PC-3 (cell line): ENCODE measurements at regions not wholly inside any gene's neighbourhood (a gene's known extent, or its start where the extent isn't known, plus 50 kb on each side); places are given as distances from the start of the nearest gene placed in this dataset.

ENCODE experiments used
- ATAC-seq: fragments of 200-7000 bp; cut with Tn5 transposase; 2 replicates; pipeline ENCODE4 v1.9.1; 2020; ENCODE audit warnings: mild to moderate bottlenecking, moderate library complexity
- BruUV-seq: library from RNA; stranded (reverse); fragments of 400-500 nt; replicated peaks from 2 replicates; lab custom pipeline; 2021; lab: Mats Ljungman, UMichigan
- CTCF ChIA-PET: fragments of 300-600 bp; sonication (Branson Sonifier 250); formaldehyde crosslinking; loops from one replicate; lab custom pipeline; 2022; ENCODE audit warnings: antibody characterized with exemption; lab: Charles Lee
- POLR2A ChIA-PET: fragments of 300-600 bp; sonication (Branson Sonifier 250); formaldehyde crosslinking; loops from one replicate; lab custom pipeline; 2022; ENCODE audit warnings: antibody characterized with exemption; ENCODE audit not compliant: unreplicated experiment; lab: Charles Lee
- DNase-seq: peaks from one replicate; pipeline ENCODE4 v3.0.0-alpha.2; 2015
- H2AFZ ChIP-seq: fragments of 300-600 bp; sonication (generic); 2 replicates; pipeline ENCODE4 v1.6.0; 2016; ENCODE audit warnings: antibody characterized with exemption, low read length
- H3F3A ChIP-seq: fragments of 300-600 bp; sonication (generic); one replicate; pipeline ENCODE4 v1.6.0; 2017; ENCODE audit warnings: antibody characterized with exemption, low read length, control low read depth, mild to moderate bottlenecking; ENCODE audit not compliant: unreplicated experiment
- H3K27ac ChIP-seq: fragments of 300-600 bp; sonication (generic); 2 replicates; pipeline ENCODE4 v1.5.1; 2016; ENCODE audit warnings: mild to moderate bottlenecking, low read length
- H3K27me3 ChIP-seq: fragments of 300-600 bp; sonication (generic); 2 replicates; pipeline ENCODE4 v1.6.1; 2016; ENCODE audit warnings: low read length, mixed read lengths
- H3K36me3 ChIP-seq: fragments of 300-600 bp; sonication (generic); 2 replicates; pipeline ENCODE4 v1.6.1; 2016; ENCODE audit warnings: low read depth, mixed run types, low read length, mixed read lengths
- H3K4me1 ChIP-seq: fragments of 300-600 bp; sonication (generic); 2 replicates; pipeline ENCODE4 v1.5.1; 2016; ENCODE audit warnings: low read length; ENCODE audit not compliant: insufficient read depth
- H3K4me2 ChIP-seq: fragments of 300-600 bp; sonication (generic); 2 replicates; pipeline ENCODE4 v1.6.0; 2016; ENCODE audit warnings: low read length
- H3K4me3 ChIP-seq: fragments of 300-600 bp; sonication (generic); 2 replicates; pipeline ENCODE4 v1.5.1; 2016; ENCODE audit warnings: mild to moderate bottlenecking, low read length, mixed read lengths
- H3K79me2 ChIP-seq: fragments of 300-600 bp; sonication (generic); 2 replicates; pipeline ENCODE4 v1.6.1; 2017; ENCODE audit warnings: low read length, mixed read lengths
- H3K9ac ChIP-seq: fragments of 300-600 bp; sonication (generic); 2 replicates; pipeline ENCODE4 v1.6.0; 2016; ENCODE audit warnings: mild to moderate bottlenecking, low read length
- H3K9me2 ChIP-seq: fragments of 300-600 bp; sonication (generic); replicated peaks from 2 replicates; pipeline ENCODE4 v1.6.1; 2016; ENCODE audit warnings: mixed run types, low read length, mixed read lengths
- H3K9me3 ChIP-seq: fragments of 300-600 bp; sonication (generic); 2 replicates; pipeline ENCODE4 v1.6.1; 2016; ENCODE audit warnings: low read length, mixed read lengths
- H4K20me1 ChIP-seq: fragments of 300-600 bp; sonication (generic); 2 replicates; pipeline ENCODE4 v1.6.1; 2016; ENCODE audit warnings: low read length, mixed read lengths
- EZH2 ChIP-seq: fragments of 300-600 bp; sonication (generic); IDR thresholded peaks from one replicate; pipeline ENCODE4 v1.6.1; 2017; ENCODE audit warnings: antibody characterized with exemption, mild to moderate bottlenecking, low read length; ENCODE audit not compliant: unreplicated experiment
- EZH2phosphoT487 ChIP-seq: fragments of 300-600 bp; sonication (generic); IDR thresholded peaks from 2 replicates; pipeline ENCODE4 v1.6.1; 2018; ENCODE audit warnings: mild to moderate bottlenecking, antibody characterized with exemption, low read length, borderline replicate concordance
- intact Hi-C: fragments of 100-400 bp; cut with micrococcal nuclease; formaldehyde crosslinking; loops from 2 replicates; pipeline ENCODE4 v1.9.0; 2023
- TF ChIP-seq, protein P1 (sequence below): fragments of 300-600 bp; sonication (generic); conservative IDR thresholded peaks from 2 replicates; pipeline ENCODE4 v1.5.1; 2017; ENCODE audit warnings: antibody characterized with exemption, low read depth, mild to moderate bottlenecking, low read length

DNA sequence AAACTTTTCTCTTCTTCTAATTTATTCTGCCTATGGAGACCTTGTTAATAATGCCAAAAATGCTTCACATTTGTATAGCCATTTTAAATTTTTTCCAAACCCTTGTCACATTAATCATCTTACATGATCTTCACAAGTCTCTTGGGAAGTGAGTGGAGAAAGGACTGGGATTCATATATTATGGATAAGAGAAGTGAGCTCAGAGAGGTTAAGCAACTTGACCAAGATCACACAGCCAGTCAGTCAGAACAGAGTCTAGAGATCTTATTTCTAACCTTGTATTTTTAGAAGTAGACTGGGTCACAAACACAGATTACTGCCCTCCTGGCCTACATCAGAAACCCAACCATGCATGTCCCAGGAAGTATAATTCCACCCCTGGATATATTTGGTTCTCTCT lies 218.0 kb upstream of the ADRA1B start:
- no peak overlapping the region for H3K4me2 ChIP-seq
- H3K79me2 ChIP-seq: no peaks in the 10 kb centered on the region
- no peak overlapping the region for H3K4me3 ChIP-seq
- ATAC-seq (no peak), DNase-seq (no peak)
- CTCF ChIA-PET: no interaction called here
- H3K9me2 ChIP-seq: no peaks in the 10 kb centered on the region
- no peaks in the 10 kb centered on the region for H3K36me3 ChIP-seq
- intact Hi-C loops: no loop called here
- no peaks in the 10 kb centered on the region for H3F3A ChIP-seq
- BruUV-seq: no TSS peak
- H3K9me3 ChIP-seq: no peaks in the 10 kb centered on the region
- no peak overlapping the region for H2AFZ ChIP-seq
- no peaks in the 10 kb centered on the region for H3K4me1 ChIP-seq
- TF ChIP-seq EZH2 (no peak), EZH2phosphoT487 (no peak)
- TF ChIP-seq, protein P1, sequence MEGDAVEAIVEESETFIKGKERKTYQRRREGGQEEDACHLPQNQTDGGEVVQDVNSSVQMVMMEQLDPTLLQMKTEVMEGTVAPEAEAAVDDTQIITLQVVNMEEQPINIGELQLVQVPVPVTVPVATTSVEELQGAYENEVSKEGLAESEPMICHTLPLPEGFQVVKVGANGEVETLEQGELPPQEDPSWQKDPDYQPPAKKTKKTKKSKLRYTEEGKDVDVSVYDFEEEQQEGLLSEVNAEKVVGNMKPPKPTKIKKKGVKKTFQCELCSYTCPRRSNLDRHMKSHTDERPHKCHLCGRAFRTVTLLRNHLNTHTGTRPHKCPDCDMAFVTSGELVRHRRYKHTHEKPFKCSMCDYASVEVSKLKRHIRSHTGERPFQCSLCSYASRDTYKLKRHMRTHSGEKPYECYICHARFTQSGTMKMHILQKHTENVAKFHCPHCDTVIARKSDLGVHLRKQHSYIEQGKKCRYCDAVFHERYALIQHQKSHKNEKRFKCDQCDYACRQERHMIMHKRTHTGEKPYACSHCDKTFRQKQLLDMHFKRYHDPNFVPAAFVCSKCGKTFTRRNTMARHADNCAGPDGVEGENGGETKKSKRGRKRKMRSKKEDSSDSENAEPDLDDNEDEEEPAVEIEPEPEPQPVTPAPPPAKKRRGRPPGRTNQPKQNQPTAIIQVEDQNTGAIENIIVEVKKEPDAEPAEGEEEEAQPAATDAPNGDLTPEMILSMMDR: no peak
- H3K9ac ChIP-seq: no peak overlapping the region
- no peak overlapping the region for H3K27ac ChIP-seq
- no peaks in the 10 kb centered on the region for H3K27me3 ChIP-seq
- POLR2A ChIA-PET: no interaction called here
- no peaks in the 10 kb centered on the region for H4K20me1 ChIP-seq

DNA sequence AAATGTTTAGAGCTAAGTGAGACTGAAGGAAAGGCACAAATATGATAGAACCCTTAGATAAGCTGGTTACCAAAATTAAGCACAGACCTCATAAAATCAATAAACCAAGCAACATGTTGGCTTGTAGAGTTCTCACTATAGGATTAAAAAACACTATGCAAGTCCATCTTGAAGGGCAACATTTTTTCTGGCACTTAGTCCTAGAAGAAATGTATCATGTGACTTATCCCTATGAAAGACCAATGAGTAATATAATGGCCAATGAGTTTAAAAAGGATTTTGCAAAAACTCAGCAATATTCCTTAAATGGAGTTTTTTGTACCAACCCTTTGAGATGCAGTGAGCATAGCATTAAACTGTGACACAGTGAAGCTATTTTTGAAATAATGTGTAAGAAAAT lies 216.3 kb upstream of the ADRA1B start:
- no peaks in the 10 kb centered on the region for H3K36me3 ChIP-seq
- intact Hi-C loops: no loop called here
- H2AFZ ChIP-seq: no peak overlapping the region
- no peak for ATAC-seq
- BruUV-seq: no TSS peak
- H3K4me3 ChIP-seq: no peak overlapping the region
- H3K27ac ChIP-seq: no peak overlapping the region
- ChIA-PET POLR2A (no interaction called here), CTCF (no interaction called here)
- no peaks in the 10 kb centered on the region for H3F3A ChIP-seq
- H3K79me2 ChIP-seq: no peaks in the 10 kb centered on the region
- no peaks in the 10 kb centered on the region for H4K20me1 ChIP-seq
- no peaks in the 10 kb centered on the region for H3K4me1 ChIP-seq
- no peaks in the 10 kb centered on the region for H3K9me2 ChIP-seq
- no peaks in the 10 kb centered on the region for H3K27me3 ChIP-seq
- no peak for DNase-seq
- H3K9ac ChIP-seq: no peak overlapping the region
- TF ChIP-seq EZH2: no peak
- TF ChIP-seq, protein P1: no peak
- no peaks in the 10 kb centered on the region for H3K9me3 ChIP-seq
- no peak overlapping the region for H3K4me2 ChIP-seq

GRCh38 chr5:159702301-159702700 lies 214.0 kb upstream of the ADRA1B start:
- Histone ChIP-seq H3K27ac (no peak overlapping the region), H3K4me1 (no peaks in the 10 kb centered on the region), H3K9me2 (no peaks in the 10 kb centered on the region), H3K9me3 (no peaks in the 10 kb centered on the region), H4K20me1 (no peaks in the 10 kb centered on the region), H3K79me2 (no peaks in the 10 kb centered on the region), H3F3A (no peaks in the 10 kb centered on the region), H3K36me3 (no peaks in the 10 kb centered on the region), H3K9ac (no peak overlapping the region), H2AFZ (no peak overlapping the region), H3K27me3 (no peaks in the 10 kb centered on the region), H3K4me2 (no peak overlapping the region), H3K4me3 (no peak overlapping the region)
- DNase-seq (no peak), ATAC-seq (no peak)
- ChIA-PET POLR2A (no interaction called here), CTCF (no interaction called here)
- no TSS peak for BruUV-seq
- TF ChIP-seq EZH2phosphoT487 (no peak), EZH2 (no peak)
- TF ChIP-seq, protein P1: no peak
- intact Hi-C loops: no loop called here
